ENCODE measurements at regions not wholly inside any gene's neighbourhood (a gene's known extent, or its start where the extent isn't known, plus 50 kb on each side); places are given as distances from the start of the nearest gene placed in this dataset.

DNA sequence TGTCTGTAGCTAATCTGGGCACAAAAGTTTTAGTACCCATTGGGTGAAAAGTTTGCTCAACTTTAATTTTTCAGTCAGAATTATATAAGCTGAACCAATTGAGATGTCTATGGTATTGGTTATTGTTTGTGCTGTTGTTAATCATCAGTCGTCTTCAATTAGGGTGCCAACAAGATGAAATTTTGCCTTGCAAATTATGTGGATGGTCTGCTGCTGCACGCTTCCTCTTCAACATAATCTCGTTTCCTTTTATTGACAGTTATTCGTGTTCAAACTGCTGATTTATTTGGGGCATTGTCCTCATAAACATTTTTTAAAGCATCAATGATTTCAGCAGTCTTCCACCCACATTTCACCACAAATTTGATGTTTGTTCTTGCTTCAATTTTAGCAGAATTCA is 194.0 kb downstream of the HTR1A start:
- ATAC-seq = no peak
- H3K4me3 Mint-ChIP-seq = no peak overlapping the region

DNA sequence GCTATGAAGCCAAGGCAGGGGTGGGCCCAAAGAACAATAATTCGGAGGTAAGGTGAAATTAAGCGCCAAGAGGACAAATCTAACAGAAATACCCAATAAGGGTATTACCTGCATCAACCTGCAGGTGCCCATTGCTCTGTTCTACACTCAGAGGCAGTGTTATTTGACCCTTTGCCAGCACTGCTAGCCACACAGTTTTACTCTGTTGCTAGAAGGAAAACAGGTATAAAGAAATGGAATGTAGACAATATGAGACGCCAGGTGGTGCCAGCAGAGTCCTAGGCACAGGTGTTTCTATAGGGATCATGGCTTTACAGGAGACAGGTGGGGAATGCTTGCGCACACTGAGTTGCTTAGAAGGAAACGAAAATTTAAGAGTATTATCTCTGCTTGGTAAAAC is 201.3 kb downstream of the HTR1A start:
- ChIA-PET POLR2A (no interaction called here), CTCF (no interaction called here)
- no peak overlapping the region for H3K4me3 Mint-ChIP-seq
- no peaks in the 10 kb centered on the region for H3K9me3 Mint-ChIP-seq
- no peaks in the 10 kb centered on the region for H3K36me3 Mint-ChIP-seq
- H3K27me3 Mint-ChIP-seq (ENCODE audit: low read depth) = no peaks in the 10 kb centered on the region
- no peak for DNase-seq (ENCODE audit: low spot score)
- no peak overlapping the region for H3K27ac Mint-ChIP-seq
- no peaks in the 10 kb centered on the region for H3K4me1 Mint-ChIP-seq
- peak; percentile 55 for ATAC-seq
- no peak for TF ChIP-seq NFATC4 (CRISPR knock-in tag; IDR thresholded peaks at IDR 0.05)
- TF ChIP-seq ZNF232 (CRISPR knock-in tag; IDR thresholded peaks at IDR 0.05) = no peak
- TF ChIP-seq, protein P1, sequence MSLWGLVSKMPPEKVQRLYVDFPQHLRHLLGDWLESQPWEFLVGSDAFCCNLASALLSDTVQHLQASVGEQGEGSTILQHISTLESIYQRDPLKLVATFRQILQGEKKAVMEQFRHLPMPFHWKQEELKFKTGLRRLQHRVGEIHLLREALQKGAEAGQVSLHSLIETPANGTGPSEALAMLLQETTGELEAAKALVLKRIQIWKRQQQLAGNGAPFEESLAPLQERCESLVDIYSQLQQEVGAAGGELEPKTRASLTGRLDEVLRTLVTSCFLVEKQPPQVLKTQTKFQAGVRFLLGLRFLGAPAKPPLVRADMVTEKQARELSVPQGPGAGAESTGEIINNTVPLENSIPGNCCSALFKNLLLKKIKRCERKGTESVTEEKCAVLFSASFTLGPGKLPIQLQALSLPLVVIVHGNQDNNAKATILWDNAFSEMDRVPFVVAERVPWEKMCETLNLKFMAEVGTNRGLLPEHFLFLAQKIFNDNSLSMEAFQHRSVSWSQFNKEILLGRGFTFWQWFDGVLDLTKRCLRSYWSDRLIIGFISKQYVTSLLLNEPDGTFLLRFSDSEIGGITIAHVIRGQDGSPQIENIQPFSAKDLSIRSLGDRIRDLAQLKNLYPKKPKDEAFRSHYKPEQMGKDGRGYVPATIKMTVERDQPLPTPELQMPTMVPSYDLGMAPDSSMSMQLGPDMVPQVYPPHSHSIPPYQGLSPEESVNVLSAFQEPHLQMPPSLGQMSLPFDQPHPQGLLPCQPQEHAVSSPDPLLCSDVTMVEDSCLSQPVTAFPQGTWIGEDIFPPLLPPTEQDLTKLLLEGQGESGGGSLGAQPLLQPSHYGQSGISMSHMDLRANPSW (CRISPR knock-in tag; conservative IDR thresholded peaks at IDR 0.05; ENCODE audit: low read depth) = no peak
- TF ChIP-seq FOXJ3 (CRISPR knock-in tag; IDR thresholded peaks at IDR 0.05; ENCODE audit: borderline replicate concordance) = no peak
- TF ChIP-seq ESRRA (CRISPR knock-in tag; IDR thresholded peaks at IDR 0.05; ENCODE audit: borderline replicate concordance) = no peak
- no peak for TF ChIP-seq NFYB (CRISPR knock-in tag; conservative IDR thresholded peaks at IDR 0.05; ENCODE audit: low read depth)
- no peak for TF ChIP-seq MYBL2 (CRISPR knock-in tag; IDR thresholded peaks at IDR 0.05)
- TF ChIP-seq, protein P2, sequence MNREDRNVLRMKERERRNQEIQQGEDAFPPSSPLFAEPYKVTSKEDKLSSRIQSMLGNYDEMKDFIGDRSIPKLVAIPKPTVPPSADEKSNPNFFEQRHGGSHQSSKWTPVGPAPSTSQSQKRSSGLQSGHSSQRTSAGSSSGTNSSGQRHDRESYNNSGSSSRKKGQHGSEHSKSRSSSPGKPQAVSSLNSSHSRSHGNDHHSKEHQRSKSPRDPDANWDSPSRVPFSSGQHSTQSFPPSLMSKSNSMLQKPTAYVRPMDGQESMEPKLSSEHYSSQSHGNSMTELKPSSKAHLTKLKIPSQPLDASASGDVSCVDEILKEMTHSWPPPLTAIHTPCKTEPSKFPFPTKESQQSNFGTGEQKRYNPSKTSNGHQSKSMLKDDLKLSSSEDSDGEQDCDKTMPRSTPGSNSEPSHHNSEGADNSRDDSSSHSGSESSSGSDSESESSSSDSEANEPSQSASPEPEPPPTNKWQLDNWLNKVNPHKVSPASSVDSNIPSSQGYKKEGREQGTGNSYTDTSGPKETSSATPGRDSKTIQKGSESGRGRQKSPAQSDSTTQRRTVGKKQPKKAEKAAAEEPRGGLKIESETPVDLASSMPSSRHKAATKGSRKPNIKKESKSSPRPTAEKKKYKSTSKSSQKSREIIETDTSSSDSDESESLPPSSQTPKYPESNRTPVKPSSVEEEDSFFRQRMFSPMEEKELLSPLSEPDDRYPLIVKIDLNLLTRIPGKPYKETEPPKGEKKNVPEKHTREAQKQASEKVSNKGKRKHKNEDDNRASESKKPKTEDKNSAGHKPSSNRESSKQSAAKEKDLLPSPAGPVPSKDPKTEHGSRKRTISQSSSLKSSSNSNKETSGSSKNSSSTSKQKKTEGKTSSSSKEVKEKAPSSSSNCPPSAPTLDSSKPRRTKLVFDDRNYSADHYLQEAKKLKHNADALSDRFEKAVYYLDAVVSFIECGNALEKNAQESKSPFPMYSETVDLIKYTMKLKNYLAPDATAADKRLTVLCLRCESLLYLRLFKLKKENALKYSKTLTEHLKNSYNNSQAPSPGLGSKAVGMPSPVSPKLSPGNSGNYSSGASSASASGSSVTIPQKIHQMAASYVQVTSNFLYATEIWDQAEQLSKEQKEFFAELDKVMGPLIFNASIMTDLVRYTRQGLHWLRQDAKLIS (CRISPR knock-in tag; IDR thresholded peaks at IDR 0.05; ENCODE audit: borderline replicate concordance) = no peak
- TF ChIP-seq ZNF317 (CRISPR knock-in tag; IDR thresholded peaks at IDR 0.05; ENCODE audit: borderline replicate concordance, low read depth) = no peak
- TF ChIP-seq CREM (CRISPR knock-in tag; IDR thresholded peaks at IDR 0.05) = no peak
- no peak for TF ChIP-seq ZNF423 (CRISPR knock-in tag; IDR thresholded peaks at IDR 0.05)
- TF ChIP-seq ZNF396 (CRISPR knock-in tag; IDR thresholded peaks at IDR 0.05; ENCODE audit: borderline replicate concordance) = no peak
- TF ChIP-seq, protein P3, sequence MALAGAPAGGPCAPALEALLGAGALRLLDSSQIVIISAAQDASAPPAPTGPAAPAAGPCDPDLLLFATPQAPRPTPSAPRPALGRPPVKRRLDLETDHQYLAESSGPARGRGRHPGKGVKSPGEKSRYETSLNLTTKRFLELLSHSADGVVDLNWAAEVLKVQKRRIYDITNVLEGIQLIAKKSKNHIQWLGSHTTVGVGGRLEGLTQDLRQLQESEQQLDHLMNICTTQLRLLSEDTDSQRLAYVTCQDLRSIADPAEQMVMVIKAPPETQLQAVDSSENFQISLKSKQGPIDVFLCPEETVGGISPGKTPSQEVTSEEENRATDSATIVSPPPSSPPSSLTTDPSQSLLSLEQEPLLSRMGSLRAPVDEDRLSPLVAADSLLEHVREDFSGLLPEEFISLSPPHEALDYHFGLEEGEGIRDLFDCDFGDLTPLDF (CRISPR knock-in tag; IDR thresholded peaks at IDR 0.05) = no peak
- no peak for TF ChIP-seq GRHL2 (CRISPR knock-in tag; IDR thresholded peaks at IDR 0.05; ENCODE audit: insufficient replicate concordance, severe bottlenecking)
- no peak for TF ChIP-seq GTF2I (CRISPR knock-in tag; conservative IDR thresholded peaks at IDR 0.05)

More for the DNA sequence above, 194.0 kb downstream of the HTR1A start:
- Mint-ChIP-seq H3K36me3 (no peaks in the 10 kb centered on the region), H3K9me3 (0 out of 2 replicates have a peak, but pooled peaks cover 2% of the 10 kb centered on the region), H3K27ac (no peak overlapping the region), H3K27me3 (ENCODE audit: low read depth) (no peaks in the 10 kb centered on the region), H3K4me1 (no peaks in the 10 kb centered on the region)
- TF ChIP-seq RORB (CRISPR knock-in tag; IDR thresholded peaks at IDR 0.05) = no peak
- TF ChIP-seq JAZF1 (CRISPR knock-in tag; IDR thresholded peaks at IDR 0.05) = no peak
- TF ChIP-seq, protein P4, sequence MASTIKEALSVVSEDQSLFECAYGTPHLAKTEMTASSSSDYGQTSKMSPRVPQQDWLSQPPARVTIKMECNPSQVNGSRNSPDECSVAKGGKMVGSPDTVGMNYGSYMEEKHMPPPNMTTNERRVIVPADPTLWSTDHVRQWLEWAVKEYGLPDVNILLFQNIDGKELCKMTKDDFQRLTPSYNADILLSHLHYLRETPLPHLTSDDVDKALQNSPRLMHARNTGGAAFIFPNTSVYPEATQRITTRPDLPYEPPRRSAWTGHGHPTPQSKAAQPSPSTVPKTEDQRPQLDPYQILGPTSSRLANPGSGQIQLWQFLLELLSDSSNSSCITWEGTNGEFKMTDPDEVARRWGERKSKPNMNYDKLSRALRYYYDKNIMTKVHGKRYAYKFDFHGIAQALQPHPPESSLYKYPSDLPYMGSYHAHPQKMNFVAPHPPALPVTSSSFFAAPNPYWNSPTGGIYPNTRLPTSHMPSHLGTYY (CRISPR knock-in tag; IDR thresholded peaks at IDR 0.05) = no peak
- no peak for TF ChIP-seq PRRX2 (CRISPR knock-in tag; IDR thresholded peaks at IDR 0.05)
- TF ChIP-seq, protein P5, sequence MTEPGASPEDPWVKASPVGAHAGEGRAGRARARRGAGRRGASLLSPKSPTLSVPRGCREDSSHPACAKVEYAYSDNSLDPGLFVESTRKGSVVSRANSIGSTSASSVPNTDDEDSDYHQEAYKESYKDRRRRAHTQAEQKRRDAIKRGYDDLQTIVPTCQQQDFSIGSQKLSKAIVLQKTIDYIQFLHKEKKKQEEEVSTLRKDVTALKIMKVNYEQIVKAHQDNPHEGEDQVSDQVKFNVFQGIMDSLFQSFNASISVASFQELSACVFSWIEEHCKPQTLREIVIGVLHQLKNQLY (CRISPR knock-in tag; IDR thresholded peaks at IDR 0.05) = no peak
- TF ChIP-seq, protein P6, sequence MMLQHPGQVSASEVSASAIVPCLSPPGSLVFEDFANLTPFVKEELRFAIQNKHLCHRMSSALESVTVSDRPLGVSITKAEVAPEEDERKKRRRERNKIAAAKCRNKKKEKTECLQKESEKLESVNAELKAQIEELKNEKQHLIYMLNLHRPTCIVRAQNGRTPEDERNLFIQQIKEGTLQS (CRISPR knock-in tag; conservative IDR thresholded peaks at IDR 0.05) = no peak
- TF ChIP-seq ZNF416 (CRISPR knock-in tag; IDR thresholded peaks at IDR 0.05) = no peak
- no peak for TF ChIP-seq ZNF671 (CRISPR knock-in tag; IDR thresholded peaks at IDR 0.05)
- TF ChIP-seq, protein P7, sequence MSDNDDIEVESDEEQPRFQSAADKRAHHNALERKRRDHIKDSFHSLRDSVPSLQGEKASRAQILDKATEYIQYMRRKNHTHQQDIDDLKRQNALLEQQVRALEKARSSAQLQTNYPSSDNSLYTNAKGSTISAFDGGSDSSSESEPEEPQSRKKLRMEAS (CRISPR knock-in tag; IDR thresholded peaks at IDR 0.05) = no peak
- TF ChIP-seq NFATC4 (CRISPR knock-in tag; IDR thresholded peaks at IDR 0.05) = no peak
- TF ChIP-seq, protein P8, sequence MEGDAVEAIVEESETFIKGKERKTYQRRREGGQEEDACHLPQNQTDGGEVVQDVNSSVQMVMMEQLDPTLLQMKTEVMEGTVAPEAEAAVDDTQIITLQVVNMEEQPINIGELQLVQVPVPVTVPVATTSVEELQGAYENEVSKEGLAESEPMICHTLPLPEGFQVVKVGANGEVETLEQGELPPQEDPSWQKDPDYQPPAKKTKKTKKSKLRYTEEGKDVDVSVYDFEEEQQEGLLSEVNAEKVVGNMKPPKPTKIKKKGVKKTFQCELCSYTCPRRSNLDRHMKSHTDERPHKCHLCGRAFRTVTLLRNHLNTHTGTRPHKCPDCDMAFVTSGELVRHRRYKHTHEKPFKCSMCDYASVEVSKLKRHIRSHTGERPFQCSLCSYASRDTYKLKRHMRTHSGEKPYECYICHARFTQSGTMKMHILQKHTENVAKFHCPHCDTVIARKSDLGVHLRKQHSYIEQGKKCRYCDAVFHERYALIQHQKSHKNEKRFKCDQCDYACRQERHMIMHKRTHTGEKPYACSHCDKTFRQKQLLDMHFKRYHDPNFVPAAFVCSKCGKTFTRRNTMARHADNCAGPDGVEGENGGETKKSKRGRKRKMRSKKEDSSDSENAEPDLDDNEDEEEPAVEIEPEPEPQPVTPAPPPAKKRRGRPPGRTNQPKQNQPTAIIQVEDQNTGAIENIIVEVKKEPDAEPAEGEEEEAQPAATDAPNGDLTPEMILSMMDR (IDR thresholded peaks at IDR 0.05) = no peak
- TF ChIP-seq MXD4 (CRISPR knock-in tag; IDR thresholded peaks at IDR 0.05; ENCODE audit: borderline replicate concordance) = no peak
- no peak for TF ChIP-seq ZNF219 (CRISPR knock-in tag; IDR thresholded peaks at IDR 0.05; ENCODE audit: borderline replicate concordance)
- CTCF ChIA-PET = no interaction called here
- DNase-seq (ENCODE audit: low spot score) = no peak
- POLR2A ChIA-PET = no interaction called here
